Hepatocyte (in vitro differentiated cells): ENCODE measurements at regions not wholly inside any gene's neighbourhood (a gene's known extent, or its start where the extent isn't known, plus 50 kb on each side); places are given as distances from the start of the nearest gene placed in this dataset.

Source experiments
- DNase-seq: peaks from one replicate; pipeline ENCODE4 v3.0.0-alpha.2; 2016; ENCODE audit warnings: low spot score
- H2AFZ ChIP-seq: fragments of 200-600 bp; sonication (generic); 2 replicates; pipeline ENCODE4 v1.6.0; 2016; ENCODE audit warnings: antibody characterized with exemption, mild to moderate bottlenecking
- H3K27ac ChIP-seq: fragments of 200-600 bp; sonication (generic); 2 replicates; pipeline ENCODE4 v1.5.1; 2016; ENCODE audit warnings: mild to moderate bottlenecking
- H3K27me3 ChIP-seq: fragments of 200-600 bp; sonication (generic); 2 replicates; pipeline ENCODE4 v1.6.1; 2016
- H3K36me3 ChIP-seq: fragments of 200-600 bp; sonication (generic); replicated peaks from 2 replicates; pipeline ENCODE4 v1.5.1; 2016; ENCODE audit warnings: low read depth; ENCODE audit not compliant: insufficient read depth
- H3K4me1 ChIP-seq: fragments of 200-600 bp; sonication (generic); 2 replicates; pipeline ENCODE4 v1.5.1; 2016; ENCODE audit warnings: mild to moderate bottlenecking, moderate library complexity; ENCODE audit not compliant: insufficient read depth
- H3K4me2 ChIP-seq: fragments of 200-600 bp; sonication (generic); 2 replicates; pipeline ENCODE4 v1.6.0; 2016
- H3K4me3 ChIP-seq: fragments of 200-600 bp; sonication (generic); 2 replicates; pipeline ENCODE4 v1.5.1; 2016; ENCODE audit warnings: mild to moderate bottlenecking
- H3K79me2 ChIP-seq: fragments of 200-600 bp; sonication (generic); 2 replicates; pipeline ENCODE4 v1.6.0; 2017; ENCODE audit warnings: mild to moderate bottlenecking
- H3K9me2 ChIP-seq: fragments of 200-600 bp; sonication (generic); replicated peaks from 2 replicates; pipeline ENCODE4 v1.6.0; 2017; ENCODE audit warnings: mild to moderate bottlenecking; ENCODE audit not compliant: insufficient read depth
- H3K9me3 ChIP-seq: fragments of 200-600 bp; sonication (generic); 2 replicates; pipeline ENCODE4 v1.5.1; 2016; ENCODE audit warnings: low read depth, mild to moderate bottlenecking
- H4K20me1 ChIP-seq: fragments of 200-600 bp; sonication (generic); 2 replicates; pipeline ENCODE4 v1.6.0; 2016; ENCODE audit warnings: mild to moderate bottlenecking; ENCODE audit not compliant: insufficient read depth, poor library complexity, severe bottlenecking
- CTCF ChIP-seq: fragments of 200-600 bp; sonication (generic); IDR thresholded peaks from 2 replicates; pipeline ENCODE4 v1.5.1; 2016; ENCODE audit warnings: antibody characterized with exemption, mild to moderate bottlenecking; ENCODE audit not compliant: poor library complexity
- EZH2 ChIP-seq: fragments of 200-600 bp; sonication (generic); IDR thresholded peaks from 2 replicates; pipeline ENCODE4 v1.6.1; 2016; ENCODE audit warnings: antibody characterized with exemption, mild to moderate bottlenecking, borderline replicate concordance
- EZH2phosphoT487 ChIP-seq: fragments of 200-600 bp; sonication (generic); IDR thresholded peaks from one replicate; pipeline ENCODE4 v1.6.1; 2018; ENCODE audit warnings: antibody characterized with exemption, mild to moderate bottlenecking, low read depth, moderate library complexity; ENCODE audit not compliant: unreplicated experiment, severe bottlenecking
- WGBS: methylation state at CpG from one replicate; pipeline ENCODE4 v1.1.6; 2016; ENCODE audit warnings: low lambda C conversion rate; ENCODE audit errors: missing lambda C conversion rate; 5-methylcytosine and 5-hydroxymethylcytosine counted together

- Histone ChIP-seq H3K27ac (no peak overlapping the region), H3K4me1 (no peaks in the 10 kb centered on the region), H3K36me3 (no peaks in the 10 kb centered on the region), H3K79me2 (no peaks in the 10 kb centered on the region), H4K20me1 (no peaks in the 10 kb centered on the region), H3K4me2 (no peak overlapping the region), H3K9me3 (no peaks in the 10 kb centered on the region), H3K27me3 (no peaks in the 10 kb centered on the region), H3K9me2 (no peaks in the 10 kb centered on the region), H3K4me3 (no peak overlapping the region), H2AFZ (no peak overlapping the region)
- no peak for DNase-seq
- 70% methylated on average over 8 of the region's 8 CpGs for WGBS
- TF ChIP-seq CTCF = no peak
- no peak for TF ChIP-seq EZH2
- no peak for TF ChIP-seq EZH2phosphoT487
Measured at GRCh38 chr10:33391611-33392465, 57.4 kb upstream of the NRP1 start.

DNA sequence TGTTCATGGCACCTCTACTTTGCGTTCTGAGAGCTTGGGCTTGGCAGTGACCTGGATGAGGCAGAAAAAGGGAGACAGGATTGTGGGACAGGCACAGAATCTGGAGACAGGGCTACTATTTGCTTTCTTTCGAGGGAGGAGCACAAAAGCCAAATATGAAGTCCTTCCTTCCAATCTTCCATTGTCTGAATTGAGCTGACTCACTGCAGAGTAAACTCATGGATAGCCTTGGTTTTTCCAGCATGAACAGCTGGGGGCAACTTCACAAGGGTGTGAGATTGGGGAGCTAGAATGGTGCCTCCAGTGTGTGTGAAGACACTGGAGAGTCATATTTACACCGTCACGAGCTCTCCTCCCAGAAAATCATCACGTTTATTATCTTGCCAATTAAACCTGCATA lies 55.6 kb upstream of the NRP1 start:
- no peak overlapping the region for H3K4me2 ChIP-seq
- no peaks in the 10 kb centered on the region for H3K79me2 ChIP-seq
- H2AFZ ChIP-seq = no peak overlapping the region
- no peaks in the 10 kb centered on the region for H3K9me2 ChIP-seq
- DNase-seq = no peak
- no peaks in the 10 kb centered on the region for H3K27me3 ChIP-seq
- 72% methylated on average over 5 of the region's 5 CpGs for WGBS
- no peaks in the 10 kb centered on the region for H3K36me3 ChIP-seq
- no peak overlapping the region for H3K27ac ChIP-seq
- H3K4me3 ChIP-seq = no peak overlapping the region
- H3K9me3 ChIP-seq = no peaks in the 10 kb centered on the region
- TF ChIP-seq EZH2phosphoT487 (no peak), EZH2 (no peak), CTCF (no peak)
- no peaks in the 10 kb centered on the region for H3K4me1 ChIP-seq
- no peaks in the 10 kb centered on the region for H4K20me1 ChIP-seq

GRCh38 chr10:33388785-33389184 lies 54.3 kb upstream of the NRP1 start:
- Histone ChIP-seq H3K27me3 (no peaks in the 10 kb centered on the region), H3K9me2 (no peaks in the 10 kb centered on the region), H3K27ac (no peak overlapping the region), H4K20me1 (no peaks in the 10 kb centered on the region), H3K4me2 (no peak overlapping the region), H3K79me2 (no peaks in the 10 kb centered on the region), H3K4me3 (no peak overlapping the region), H3K4me1 (no peaks in the 10 kb centered on the region), H2AFZ (no peak overlapping the region), H3K9me3 (no peaks in the 10 kb centered on the region), H3K36me3 (no peaks in the 10 kb centered on the region)
- TF ChIP-seq EZH2 = no peak
- no peak for TF ChIP-seq EZH2phosphoT487
- TF ChIP-seq CTCF = no peak
- 76% methylated on average over 4 of the region's 4 CpGs for WGBS
- no peak for DNase-seq
